ELR (cell line): ENCODE measurements at regions not wholly inside any gene's neighbourhood (a gene's known extent, or its start where the extent isn't known, plus 50 kb on each side); places are given as distances from the start of the nearest gene placed in this dataset.

Source experiments
- DNase-seq: peaks from one replicate; pipeline ENCODE4 v3.0.0-alpha.2; 2015; ENCODE audit warnings: low read depth

- DNase-seq: no peak
Measured at GRCh38 chr11:91756829-91757480, 467.7 kb upstream of the FAT3 start.

GRCh38 chr11:91755951-91756707, 468.5 kb upstream of the FAT3 start:
- DNase-seq: no peak

- DNase-seq: no peak
Measured at GRCh38 chr11:91755526-91755925, 469.1 kb upstream of the FAT3 start.

- no peak for DNase-seq
Measured at GRCh38 chr11:91749251-91749650, 475.4 kb upstream of the FAT3 start.

- DNase-seq: no peak
Measured at GRCh38 chr11:91742155-91742554, 482.5 kb upstream of the FAT3 start.

- no peak for DNase-seq
Measured at GRCh38 chr11:91731051-91731450, 493.6 kb upstream of the FAT3 start.

GRCh38 chr11:91730620-91731019, 494.0 kb upstream of the FAT3 start:
- no peak for DNase-seq

GRCh38 chr11:91730057-91730456, 494.6 kb upstream of the FAT3 start:
- no peak for DNase-seq

- no peak for DNase-seq
Measured at GRCh38 chr11:91717169-91717568, 507.4 kb upstream of the FAT3 start.

GRCh38 chr11:91707652-91708482, 516.8 kb upstream of the FAT3 start:
- no peak for DNase-seq

- no peak for DNase-seq
Measured at GRCh38 chr11:91703042-91703441, 521.6 kb upstream of the FAT3 start.

GRCh38 chr11:91700854-91701253, 523.8 kb upstream of the FAT3 start:
- no peak for DNase-seq

GRCh38 chr11:91698845-91699244, 525.8 kb upstream of the FAT3 start:
- no peak for DNase-seq

GRCh38 chr11:91694331-91694730, 530.3 kb upstream of the FAT3 start:
- DNase-seq: no peak

GRCh38 chr11:91691872-91692271, 532.7 kb upstream of the FAT3 start:
- DNase-seq: no peak

GRCh38 chr11:91688672-91689071, 535.9 kb upstream of the FAT3 start:
- DNase-seq: no peak

GRCh38 chr11:91686700-91687099, 537.9 kb upstream of the FAT3 start:
- DNase-seq: no peak

- no peak for DNase-seq
Measured at GRCh38 chr11:91686281-91686680, 538.3 kb upstream of the FAT3 start.

- DNase-seq: no peak
Measured at GRCh38 chr11:91673705-91674104, 550.9 kb upstream of the FAT3 start.

- no peak for DNase-seq
Measured at GRCh38 chr11:91664521-91664920, 560.1 kb upstream of the FAT3 start.

GRCh38 chr11:91660036-91660435, 564.6 kb upstream of the FAT3 start:
- no peak for DNase-seq

- DNase-seq: no peak
Measured at GRCh38 chr11:91654686-91655085, 569.9 kb upstream of the FAT3 start.
